Adrenal gland (tissue), 9 donors: ENCODE measurements at regions not wholly inside any gene's neighbourhood (a gene's known extent, or its start where the extent isn't known, plus 50 kb on each side); places are given as distances from the start of the nearest gene placed in this dataset.

Experiments used
- DNase-seq, 7 donors: peaks; one replicate each; pipeline ENCODE4 v3.0.0-alpha.2; 2019 to 2020
- H3K27ac ChIP-seq, 5 donors: fragments of 200-600 bp; sonication (generic) in 4 of 5; 1 replicate in 3 of 5; 2 replicates in 2 of 5; pipeline versions ENCODE4 v1.5.1 to v1.8.0; 2016 to 2020; ENCODE audit warnings: mild to moderate bottlenecking in 1 of 5
- H3K27me3 ChIP-seq: fragments of 200-600 bp; 2 replicates; pipeline ENCODE4 v1.8.0; 2021
- H3K36me3 ChIP-seq, 2 donors: fragments of 200-600 bp; replicated peaks in 1 of 2; 1 replicate in 1 of 2; 2 replicates in 1 of 2; pipeline versions ENCODE4 v1.5.1 to v1.8.0; 2018 to 2022
- H3K4me1 ChIP-seq, 2 donors: fragments of 200-600 bp; replicated peaks in 1 of 2; 1 replicate in 1 of 2; 2 replicates in 1 of 2; pipeline versions ENCODE4 v1.5.1 to v1.8.0; 2018 to 2021
- H3K4me3 ChIP-seq, 4 donors: fragments of 200-600 bp; sonication (generic) in 3 of 4; one replicate each; pipeline ENCODE4 v1.5.1; 2016 to 2018
- H3K9me3 ChIP-seq, 3 donors: fragments of 200-600 bp; sonication (generic) in 1 of 3; replicated peaks in 1 of 3; 1 replicate in 2 of 3; 2 replicates in 1 of 3; pipeline versions ENCODE4 v1.5.1 to v1.8.0; 2016 to 2021
- POLR2A ChIP-seq, 2 donors: fragments of 450-650 bp; IDR thresholded peaks; one replicate each; pipeline ENCODE4 v1.6.1; 2017; ENCODE audit warnings: antibody characterized with exemption in 2 of 2, mild to moderate bottlenecking in 2 of 2, moderate library complexity in 1 of 2
- WGBS, 4 donors: extraction: QIAGEN DNeasy Blood & Tissue Kit in 2 of 4; methylation state at CpG; one replicate each; pipeline versions ENCODE4 v1.1.5 to v1.1.7; 2013 to 2017; 5-methylcytosine and 5-hydroxymethylcytosine counted together
- intact Hi-C, 2 donors: fragments of 100-400 bp; cut with DNase I; formaldehyde crosslinking; loops; one replicate each; pipeline versions ENCODE4 v1.14.1 to v1.15.0; 2022 to 2023
- TF ChIP-seq, protein P1 (sequence below), 6 experiments: fragments of 450-650 bp in 4 of 6; fragments of 200-600 bp in 2 of 6; sonication (generic) in 1 of 6; IDR thresholded peaks; 1 replicate in 5 of 6; 2 replicates in 1 of 6; pipeline versions ENCODE4 v1.5.1 to v1.8.0; 2016 to 2021; ENCODE audit warnings: antibody characterized with exemption in 6 of 6, mild to moderate bottlenecking in 2 of 6, moderate library complexity in 1 of 6
- donor health status: healthy with polysubstance abuse.
- donor health status: Bipolar disorder and iron deficiency.
- donor health status: DM: yes; HTN: yes; CAD: no.
- donor health status: DM: no; HTN: no; CAD: no.
- donor health status: DM: no; HTN: no; CAD: no.

DNA sequence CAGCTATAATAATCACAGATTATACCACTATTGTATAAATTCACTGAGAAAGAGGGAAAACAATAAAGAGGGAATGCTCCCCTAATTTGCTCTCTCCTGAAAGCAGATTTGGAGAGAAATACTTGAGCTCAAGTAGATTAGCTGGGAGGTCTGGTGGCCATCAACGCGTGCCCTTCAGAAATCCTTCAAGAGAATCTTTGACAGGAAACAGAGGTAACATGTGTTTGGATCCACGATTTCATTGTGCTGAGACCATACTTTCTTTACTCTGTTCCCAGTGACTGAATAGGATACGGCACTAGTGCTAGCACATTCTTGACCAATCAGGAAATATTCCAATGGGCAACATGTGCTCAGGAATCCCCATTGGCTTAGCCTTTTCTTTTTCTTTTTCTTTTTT, 1395.3 kb downstream of the RAPGEF2 start:
- H3K36me3 ChIP-seq, result no peaks in the 10 kb centered on the region
- 66 to 85% (median 75%) methylated on average over 4 of the region's 4 CpGs for WGBS, 4 donors
- no peaks in the 10 kb centered on the region for H3K27me3 ChIP-seq
- H3K4me1 ChIP-seq, result no peaks in the 10 kb centered on the region
- no peak overlapping the region for H3K4me3 ChIP-seq
- intact Hi-C loops, result no loop called here
- H3K27ac ChIP-seq, result no peak overlapping the region
- no peaks in the 10 kb centered on the region for H3K9me3 ChIP-seq
- TF ChIP-seq, protein P1, sequence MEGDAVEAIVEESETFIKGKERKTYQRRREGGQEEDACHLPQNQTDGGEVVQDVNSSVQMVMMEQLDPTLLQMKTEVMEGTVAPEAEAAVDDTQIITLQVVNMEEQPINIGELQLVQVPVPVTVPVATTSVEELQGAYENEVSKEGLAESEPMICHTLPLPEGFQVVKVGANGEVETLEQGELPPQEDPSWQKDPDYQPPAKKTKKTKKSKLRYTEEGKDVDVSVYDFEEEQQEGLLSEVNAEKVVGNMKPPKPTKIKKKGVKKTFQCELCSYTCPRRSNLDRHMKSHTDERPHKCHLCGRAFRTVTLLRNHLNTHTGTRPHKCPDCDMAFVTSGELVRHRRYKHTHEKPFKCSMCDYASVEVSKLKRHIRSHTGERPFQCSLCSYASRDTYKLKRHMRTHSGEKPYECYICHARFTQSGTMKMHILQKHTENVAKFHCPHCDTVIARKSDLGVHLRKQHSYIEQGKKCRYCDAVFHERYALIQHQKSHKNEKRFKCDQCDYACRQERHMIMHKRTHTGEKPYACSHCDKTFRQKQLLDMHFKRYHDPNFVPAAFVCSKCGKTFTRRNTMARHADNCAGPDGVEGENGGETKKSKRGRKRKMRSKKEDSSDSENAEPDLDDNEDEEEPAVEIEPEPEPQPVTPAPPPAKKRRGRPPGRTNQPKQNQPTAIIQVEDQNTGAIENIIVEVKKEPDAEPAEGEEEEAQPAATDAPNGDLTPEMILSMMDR (IDR thresholded peaks at IDR 0.05), result no peak
- TF ChIP-seq POLR2A (IDR thresholded peaks at IDR 0.05), result no peak
- DNase-seq, result no peak

DNA sequence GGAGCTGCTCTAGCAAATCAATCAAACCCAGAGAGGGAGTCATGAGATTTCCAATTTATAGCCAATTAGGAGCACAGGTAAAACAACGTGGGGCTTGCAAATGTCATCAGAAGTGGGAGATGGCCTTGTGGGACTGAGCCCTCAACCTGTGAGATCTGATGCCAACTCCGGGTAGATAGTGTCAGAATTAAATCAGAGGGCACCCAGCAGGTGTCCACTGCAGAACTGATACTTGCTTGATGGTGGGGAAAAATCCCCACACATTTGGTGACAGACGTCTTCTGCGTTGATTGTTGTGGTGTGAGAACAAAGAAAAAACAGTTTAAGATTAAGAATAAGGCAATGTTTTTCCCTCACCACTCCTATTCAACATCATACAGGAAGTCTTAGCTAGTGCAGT, 1402.8 kb downstream of the RAPGEF2 start:
- no peaks in the 10 kb centered on the region for H3K36me3 ChIP-seq
- H3K27ac ChIP-seq, result no peak overlapping the region
- no peak for DNase-seq
- no peaks in the 10 kb centered on the region for H3K27me3 ChIP-seq
- H3K9me3 ChIP-seq, result no peaks in the 10 kb centered on the region
- H3K4me1 ChIP-seq, result no peaks in the 10 kb centered on the region
- TF ChIP-seq POLR2A (IDR thresholded peaks at IDR 0.05), result no peak
- TF ChIP-seq, protein P1 (IDR thresholded peaks at IDR 0.05), result no peak
- 70 to 78% (median 77%) methylated on average over 4 of the region's 4 CpGs for WGBS, 4 donors
- H3K4me3 ChIP-seq, result no peak overlapping the region
- intact Hi-C loops, result no loop called here

DNA sequence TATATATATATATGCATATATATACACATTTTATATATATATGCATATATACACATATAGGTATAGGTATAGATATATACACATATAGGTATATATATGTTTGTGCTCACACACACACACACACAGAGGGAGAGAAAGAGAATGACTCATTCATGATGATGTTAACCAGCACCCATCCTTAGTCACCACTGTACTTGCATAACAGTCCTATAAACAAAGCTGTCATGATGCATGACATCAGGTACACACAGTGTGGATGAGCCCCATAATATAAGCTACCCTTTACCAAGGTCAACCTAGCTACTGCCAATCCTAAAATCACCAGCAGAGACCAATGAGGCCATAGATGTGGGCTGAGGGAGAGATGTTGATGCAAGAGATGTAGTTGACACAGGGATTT, 1408.0 kb downstream of the RAPGEF2 start:
- Histone ChIP-seq H3K27me3 (no peaks in the 10 kb centered on the region), H3K4me1 (no peaks in the 10 kb centered on the region), H3K36me3 (no peaks in the 10 kb centered on the region), H3K9me3 (no peaks in the 10 kb centered on the region), H3K27ac (no peak overlapping the region), H3K4me3 (no peak overlapping the region)
- TF ChIP-seq POLR2A (IDR thresholded peaks at IDR 0.05), result no peak
- TF ChIP-seq, protein P1 (IDR thresholded peaks at IDR 0.05), result no peak
- DNase-seq, result no peak
- intact Hi-C loops, result no loop called here

DNA sequence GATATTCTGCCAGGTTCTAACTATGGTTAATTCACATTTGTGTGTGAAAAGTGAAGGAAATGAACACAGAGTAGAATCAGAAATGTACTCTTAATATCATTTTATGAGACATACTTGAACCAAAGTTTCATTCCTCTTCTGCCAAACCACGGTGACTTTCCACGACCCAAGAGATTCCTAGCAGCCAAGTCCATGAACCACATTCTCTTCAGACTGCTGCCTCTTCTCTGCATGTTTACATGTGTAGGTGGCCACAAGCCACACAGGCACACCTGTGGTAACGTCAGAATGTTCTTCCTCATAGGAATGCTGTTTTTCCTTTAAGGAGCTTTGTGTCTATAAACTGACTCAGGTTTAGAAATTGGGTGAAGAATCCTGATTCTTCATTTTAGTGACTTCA, 1411.2 kb downstream of the RAPGEF2 start:
- Histone ChIP-seq H3K9me3 (no peaks in the 10 kb centered on the region), H3K27me3 (no peaks in the 10 kb centered on the region), H3K36me3 (no peaks in the 10 kb centered on the region), H3K27ac (no peak overlapping the region), H3K4me1 (no peaks in the 10 kb centered on the region), H3K4me3 (no peak overlapping the region)
- no peak for DNase-seq
- no peak for TF ChIP-seq POLR2A (IDR thresholded peaks at IDR 0.05)
- TF ChIP-seq, protein P1 (IDR thresholded peaks at IDR 0.05), result no peak
- 60 to 74% (median 72%) methylated on average over 3 of the region's 3 CpGs for WGBS, 4 donors
- intact Hi-C loops, result no loop called here
